GM18861 (cell line): ENCODE measurements at regions not wholly inside any gene's neighbourhood (a gene's known extent, or its start where the extent isn't known, plus 50 kb on each side); places are given as distances from the start of the nearest gene placed in this dataset.
"Not testable (repeated sequence)": the region's sequence is repeated elsewhere in the genome, so short reads cannot be mapped to it uniquely, and the experiment has no call there.

Source experiments
- ATAC-seq: cut with Tn5 transposase; IDR thresholded peaks from one replicate; pipeline ENCODE4 v1.9.1; 2021; ENCODE audit not compliant: unreplicated experiment

GRCh38 chr10:4246881-4247358, 461.9 kb upstream of the KLF6 start:
- ATAC-seq = no peak

DNA sequence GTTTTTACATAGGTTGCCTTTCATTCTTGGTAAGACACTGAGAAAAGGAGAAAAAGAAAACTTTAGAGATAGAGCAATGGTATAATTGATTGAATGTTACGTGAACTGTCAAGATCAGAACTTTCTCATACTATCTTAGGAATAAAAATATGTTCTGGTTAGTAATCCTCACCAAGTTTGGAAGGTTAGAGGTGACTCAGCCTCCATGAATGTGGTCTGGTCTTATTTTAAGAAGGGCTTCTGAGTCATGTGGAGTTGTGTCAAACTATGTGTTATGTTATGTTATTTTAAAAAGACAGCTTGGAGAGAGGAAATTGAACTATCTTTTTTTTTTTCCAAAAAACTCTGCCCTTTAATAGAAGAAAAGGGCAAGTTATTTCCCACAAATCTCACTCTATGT, 458.6 kb upstream of the KLF6 start:
- no peak for ATAC-seq

- no peak for ATAC-seq
Observed at GRCh38 chr10:4243169-4243568, 458.2 kb upstream of the KLF6 start.

- no peak for ATAC-seq
Observed at GRCh38 chr10:4242561-4243035, 457.6 kb upstream of the KLF6 start.

GRCh38 chr10:4241724-4242345, 456.8 kb upstream of the KLF6 start:
- ATAC-seq = no peak

DNA sequence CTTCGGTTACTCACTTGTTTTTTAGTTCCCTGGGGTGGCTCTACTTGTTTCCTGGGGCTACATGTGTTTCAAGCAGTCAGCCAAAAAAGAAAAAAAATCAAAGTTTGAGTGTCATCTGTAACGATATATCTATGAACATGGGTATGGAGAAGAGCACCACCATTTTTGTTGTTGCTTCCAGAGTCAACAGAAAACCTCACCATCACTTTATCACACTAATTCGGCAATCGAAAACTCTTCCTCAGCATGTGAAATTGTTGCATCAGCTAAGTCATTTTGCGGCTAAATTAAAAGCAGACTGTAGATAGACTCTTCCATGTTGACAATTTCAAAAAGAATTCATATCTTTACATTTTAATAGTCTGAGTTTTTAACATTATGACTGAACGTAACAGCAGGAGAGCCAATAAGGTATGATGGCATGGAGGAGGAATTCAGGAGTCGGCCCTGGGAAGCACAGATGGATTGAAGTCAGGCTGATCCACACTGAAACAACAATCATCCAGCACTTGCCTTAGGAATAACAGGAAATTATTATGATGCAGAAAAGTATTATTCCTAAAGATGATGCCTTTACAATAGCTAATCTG, 455.7 kb upstream of the KLF6 start:
- ATAC-seq = no peak

DNA sequence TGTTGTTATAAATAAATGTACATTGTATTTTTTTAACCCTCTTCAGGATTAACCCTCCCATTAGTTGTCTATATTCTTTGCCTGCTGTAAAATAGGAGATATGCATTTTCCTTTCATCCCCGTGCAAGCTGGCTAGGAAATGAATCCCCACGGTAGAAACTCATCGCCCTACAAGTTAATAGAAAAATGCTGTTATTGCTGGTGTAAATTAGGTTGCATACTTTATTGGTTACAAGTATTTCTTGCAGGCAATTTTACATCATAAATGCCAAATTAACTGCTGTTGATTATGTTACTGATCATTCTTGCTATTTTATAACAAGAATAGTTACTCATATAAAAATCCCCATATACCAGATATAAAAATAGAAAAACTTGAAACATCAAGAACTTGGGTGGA, 454.2 kb upstream of the KLF6 start:
- no peak for ATAC-seq

GRCh38 chr10:4236905-4237304, 451.9 kb upstream of the KLF6 start:
- ATAC-seq = not testable (repeated sequence)

DNA sequence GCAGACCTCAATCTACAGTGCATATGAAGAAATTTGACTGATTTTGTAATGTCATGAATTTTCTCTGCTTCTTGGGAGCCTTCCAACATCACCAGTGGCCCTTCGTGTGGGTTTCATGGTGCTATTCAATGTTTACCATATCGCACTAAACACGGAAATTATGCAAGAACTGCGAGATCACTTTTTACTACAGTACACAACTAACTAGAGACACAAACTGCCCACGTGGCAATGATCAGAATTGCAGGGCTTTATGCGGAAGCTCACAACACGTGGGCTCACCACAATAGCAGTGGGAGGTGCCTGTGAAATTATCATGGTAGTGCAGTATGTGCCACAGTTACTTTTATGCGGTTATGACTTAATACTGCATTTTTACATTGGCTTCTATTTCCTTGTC, 449.7 kb upstream of the KLF6 start:
- no peak for ATAC-seq

DNA sequence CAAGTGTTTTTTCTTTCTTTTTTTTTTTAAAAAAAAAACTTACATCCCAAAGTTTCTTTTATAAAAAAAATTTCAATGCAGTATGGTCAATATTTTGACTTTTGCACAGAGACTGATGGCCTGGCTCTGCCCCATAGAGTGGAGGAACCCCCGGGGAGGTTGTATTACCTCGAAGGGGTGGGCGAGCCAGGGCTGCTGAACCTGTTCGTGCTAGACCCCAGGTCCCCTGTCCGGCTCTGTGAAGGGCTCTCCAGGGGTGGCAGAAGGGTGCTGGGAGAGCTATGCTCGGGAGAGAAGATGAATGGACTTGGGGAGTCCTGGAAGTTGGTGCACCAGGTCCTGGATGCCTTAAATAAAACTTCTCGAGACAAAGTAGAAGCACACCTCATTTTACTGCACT, 446.4 kb upstream of the KLF6 start:
- no peak for ATAC-seq

GRCh38 chr10:4230036-4230435, 445.0 kb upstream of the KLF6 start:
- no peak for ATAC-seq

DNA sequence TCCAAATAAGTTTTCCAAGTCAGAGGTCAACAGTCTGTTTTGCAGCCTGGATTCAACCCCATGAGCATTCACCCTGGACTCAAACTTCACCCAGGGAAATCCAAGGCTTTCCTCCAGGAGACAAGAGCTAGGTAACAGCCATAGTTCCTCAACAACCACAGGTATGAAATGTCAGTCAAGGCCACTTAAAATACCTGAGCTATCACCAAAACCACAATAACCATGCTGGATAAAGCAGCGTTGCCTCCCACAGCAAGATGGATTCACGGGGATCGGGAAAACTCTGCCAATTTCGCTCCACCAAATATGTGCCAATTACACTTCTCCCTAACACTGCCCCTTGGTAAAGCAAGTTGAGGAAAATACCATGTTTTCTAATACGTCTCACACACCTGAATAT, 444.1 kb upstream of the KLF6 start:
- ATAC-seq = no peak

DNA sequence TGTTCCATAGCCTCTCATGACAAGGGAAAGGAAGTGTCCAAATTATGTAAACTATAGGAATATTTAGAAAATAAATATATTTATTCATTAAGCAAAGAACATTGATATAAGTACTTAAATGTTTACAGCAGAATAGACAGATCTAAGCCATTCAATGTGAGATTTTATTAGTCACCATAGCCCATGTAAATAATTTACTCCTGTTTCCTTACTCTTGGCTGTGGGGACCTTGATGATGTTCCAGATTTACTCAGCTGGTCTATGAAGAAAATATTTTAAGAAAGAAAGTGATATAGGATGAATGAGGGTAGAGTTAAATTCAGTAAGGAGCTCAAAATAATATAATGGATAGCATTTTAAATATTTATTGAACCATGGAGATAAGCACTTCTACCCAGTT, 442.6 kb upstream of the KLF6 start:
- ATAC-seq = no peak

GRCh38 chr10:4226941-4227540, 442.0 kb upstream of the KLF6 start:
- no peak for ATAC-seq

GRCh38 chr10:4224178-4224577, 439.2 kb upstream of the KLF6 start:
- ATAC-seq = no peak

- ATAC-seq = not testable (repeated sequence)
Observed at GRCh38 chr10:4221310-4221709, 436.3 kb upstream of the KLF6 start.

- no peak for ATAC-seq
Observed at GRCh38 chr10:4219901-4220300, 434.9 kb upstream of the KLF6 start.

- ATAC-seq = no peak
Observed at GRCh38 chr10:4217653-4218052, 432.6 kb upstream of the KLF6 start.

DNA sequence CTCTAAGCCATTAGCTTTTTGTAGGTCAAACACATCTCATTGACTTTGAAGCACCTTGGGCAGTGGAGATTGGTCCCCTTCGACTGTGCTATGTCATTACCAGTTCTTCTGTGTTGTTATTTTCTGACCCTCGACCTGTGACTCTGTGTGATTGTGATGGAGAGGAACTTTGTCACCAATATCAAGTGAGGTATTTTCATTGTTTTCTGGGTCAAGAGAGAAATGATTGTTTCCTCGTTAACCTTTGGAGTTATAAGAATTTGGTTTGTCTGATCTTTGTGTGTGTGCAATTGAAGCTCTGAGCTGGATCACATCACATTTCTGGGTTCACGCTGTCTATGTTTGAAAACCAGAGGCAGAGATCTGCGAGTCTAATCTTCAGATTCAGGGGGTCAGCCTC, 432.2 kb upstream of the KLF6 start:
- ATAC-seq = no peak

- ATAC-seq = no peak
Observed at GRCh38 chr10:4216726-4217125, 431.7 kb upstream of the KLF6 start.

- no peak for ATAC-seq
Observed at GRCh38 chr10:4215963-4216575, 431.1 kb upstream of the KLF6 start.

DNA sequence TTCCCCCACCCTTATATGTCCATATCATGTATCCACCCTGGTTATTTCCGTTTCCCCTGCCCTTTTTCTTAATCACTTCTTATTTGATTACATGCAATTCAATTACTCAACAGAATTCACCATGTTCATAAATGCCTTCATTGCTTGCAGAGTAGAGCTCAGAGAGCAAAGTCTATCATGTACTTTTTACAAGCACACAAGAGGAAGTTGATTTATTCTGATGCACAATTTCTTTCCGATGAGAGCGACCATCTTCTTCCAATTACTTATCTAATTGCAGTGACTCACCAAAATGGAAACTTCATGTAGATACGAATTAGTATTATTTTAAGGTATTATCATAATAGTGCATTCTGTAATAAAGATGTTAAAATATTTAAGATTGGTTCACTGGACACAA, 430.5 kb upstream of the KLF6 start:
- no peak for ATAC-seq
